ENCODE measurements at regions not wholly inside any gene's neighbourhood (a gene's known extent, or its start where the extent isn't known, plus 50 kb on each side); places are given as distances from the start of the nearest gene placed in this dataset.

DNA sequence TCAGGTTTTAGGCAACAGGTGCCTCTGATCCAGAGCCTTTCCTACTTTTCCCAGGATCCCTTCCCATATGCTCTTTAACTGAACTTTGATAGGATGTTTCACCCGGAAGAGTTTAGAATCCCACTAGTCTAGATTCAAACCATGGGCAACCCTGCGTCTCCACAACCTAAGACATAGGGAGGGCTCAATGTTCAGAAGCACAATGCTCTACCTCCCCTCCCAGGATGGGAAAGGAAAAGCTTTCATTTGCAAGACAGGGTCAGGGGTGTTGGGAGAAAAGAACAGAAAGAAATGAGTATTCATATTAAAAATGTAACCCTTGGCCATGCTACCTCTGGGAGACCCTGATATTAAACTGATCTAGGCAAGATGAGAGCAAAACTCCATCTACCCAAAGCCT, 230.4 kb downstream of the MREG start:
- Histone ChIP-seq H3K18ac (ENCODE audit: extremely low read depth, low read length) (no peak overlapping the region), H4K91ac (replicated peaks; ENCODE audit: insufficient read length, low read length) (no peak overlapping the region), H3K27ac (ENCODE audit: low read depth, low read length) (no peak overlapping the region), H4K5ac (ENCODE audit: insufficient read length, low read depth, low read length) (no peak overlapping the region), H2AK5ac (ENCODE audit: low read depth, low read length) (no peak overlapping the region), H3K27me3 (replicated peaks in 1 of 4; ENCODE audit: control insufficient read depth in 3 of 4, extremely low read depth in 1 of 4, insufficient read depth in 3 of 4, low read length in 3 of 4) (no peaks in the 10 kb centered on the region), H3K79me2 (ENCODE audit: control insufficient read depth in 1 of 2, insufficient read depth in 2 of 2, low read length in 2 of 2) (no peaks in the 10 kb centered on the region), H3K79me1 (ENCODE audit: low read depth, low read length) (no peaks in the 10 kb centered on the region), H2BK120ac (replicated peaks; ENCODE audit: low read depth, low read length) (no peak overlapping the region), H4K20me1 (replicated peaks in 1 of 2; ENCODE audit: control insufficient read depth in 1 of 2, insufficient read depth in 2 of 2, low read length in 2 of 2) (no peaks in the 10 kb centered on the region), H3K4me1 (replicated peaks in 1 of 4; ENCODE audit: control insufficient read depth in 3 of 4, insufficient read depth in 4 of 4, low read length in 3 of 4) (peaks cover 0 to 1% (median 0%) of the 10 kb centered on the region in 4 experiments; a peak in 1 of 7 replicates), H3K4me3 (ENCODE audit: extremely low read depth in 1 of 4, insufficient read depth in 2 of 4, low read depth in 3 of 4, low read length in 4 of 4) (no peak overlapping the region), H2BK12ac (ENCODE audit: low read depth, low read length) (no peak overlapping the region), H3K9me3 (ENCODE audit: insufficient read depth in 2 of 2, low read depth in 1 of 2, low read length in 1 of 2) (no peaks in the 10 kb centered on the region), H2BK20ac (ENCODE audit: low read length) (no peak overlapping the region), H3K36me3 (ENCODE audit: control insufficient read depth in 2 of 4, insufficient read depth in 4 of 4, low read length in 3 of 4) (no peaks in the 10 kb centered on the region), H2BK5ac (ENCODE audit: low read depth, low read length) (no peak overlapping the region), H3K4me2 (ENCODE audit: insufficient read depth in 1 of 2, low read depth in 2 of 2, low read length in 2 of 2) (no peak overlapping the region), H2BK15ac (ENCODE audit: low read length) (no peak overlapping the region), H3K14ac (ENCODE audit: insufficient read length) (no peak overlapping the region), H3K23me2 (ENCODE audit: low read depth, low read length) (no peaks in the 10 kb centered on the region; the same call in 1 of the 2 replicates), H3K23ac (ENCODE audit: insufficient read length) (no peak overlapping the region), H2AFZ (ENCODE audit: low read length) (no peak overlapping the region; the same call in 1 of the 2 replicates), H3K9ac (replicated peaks in 1 of 4; ENCODE audit: extremely low read depth in 1 of 4, low read depth in 3 of 4, low read length in 3 of 4) (no peak overlapping the region), H4K8ac (ENCODE audit: extremely low read depth, insufficient read depth, low read length) (no peak overlapping the region), H3K4ac (replicated peaks; ENCODE audit: insufficient read length, low read depth, low read length) (no peak overlapping the region), H3K56ac (replicated peaks; ENCODE audit: insufficient read length, low read depth, low read length) (no peak overlapping the region)
- no peak for DNase-seq (ENCODE audit: low read depth in 1 of 2, low spot score in 2 of 2)
- CTCF ChIA-PET (ENCODE audit: partially characterized antibody), result interaction anchor here (0.6 to 1.1 kb wide), 4 partner anchors 11 to 224 kb away, joined by 3 to 5 read pairs (median 3); no protein-coding TSS in a partner anchor
- POLR2A ChIA-PET (ENCODE audit: partially characterized antibody), result no interaction called here
- FAIRE-seq, result no peak
- 97% methylated on average over 2 of the region's 2 CpGs; no CpG with 5 or more reads in 1 of the 2 experiments for WGBS, 2 experiments (ENCODE audit: extremely low coverage in 1 of 2, insufficient coverage in 1 of 2, insufficient read length in 1 of 2, insufficient replicate concordance in 2 of 2, low coverage in 1 of 2, low lambda C conversion rate in 2 of 2, missing lambda C conversion rate in 1 of 2)
- no peak for TF ChIP-seq EP300 (IDR thresholded peaks at IDR 0.05; ENCODE audit: borderline replicate concordance in 1 of 2, low read depth in 2 of 2, low read length in 2 of 2)
- peak; percentile 32 to 44; a peak in 3 of 4 replicates for TF ChIP-seq RAD21 (IDR thresholded peaks at IDR 0.05 in 1 of 2, conservative IDR thresholded peaks at IDR 0.05 in 1 of 2; ENCODE audit: low read depth in 2 of 2, low read length in 2 of 2)

Data from H1 (cell line).